GM21825 (cell line): ENCODE measurements at regions not wholly inside any gene's neighbourhood (a gene's known extent, or its start where the extent isn't known, plus 50 kb on each side); places are given as distances from the start of the nearest gene placed in this dataset.

Experiments used
- ATAC-seq: cut with Tn5 transposase; IDR thresholded peaks from one replicate; pipeline ENCODE4 v1.9.1; 2021; ENCODE audit warnings: mild to moderate bottlenecking, moderate library complexity; ENCODE audit not compliant: unreplicated experiment

DNA sequence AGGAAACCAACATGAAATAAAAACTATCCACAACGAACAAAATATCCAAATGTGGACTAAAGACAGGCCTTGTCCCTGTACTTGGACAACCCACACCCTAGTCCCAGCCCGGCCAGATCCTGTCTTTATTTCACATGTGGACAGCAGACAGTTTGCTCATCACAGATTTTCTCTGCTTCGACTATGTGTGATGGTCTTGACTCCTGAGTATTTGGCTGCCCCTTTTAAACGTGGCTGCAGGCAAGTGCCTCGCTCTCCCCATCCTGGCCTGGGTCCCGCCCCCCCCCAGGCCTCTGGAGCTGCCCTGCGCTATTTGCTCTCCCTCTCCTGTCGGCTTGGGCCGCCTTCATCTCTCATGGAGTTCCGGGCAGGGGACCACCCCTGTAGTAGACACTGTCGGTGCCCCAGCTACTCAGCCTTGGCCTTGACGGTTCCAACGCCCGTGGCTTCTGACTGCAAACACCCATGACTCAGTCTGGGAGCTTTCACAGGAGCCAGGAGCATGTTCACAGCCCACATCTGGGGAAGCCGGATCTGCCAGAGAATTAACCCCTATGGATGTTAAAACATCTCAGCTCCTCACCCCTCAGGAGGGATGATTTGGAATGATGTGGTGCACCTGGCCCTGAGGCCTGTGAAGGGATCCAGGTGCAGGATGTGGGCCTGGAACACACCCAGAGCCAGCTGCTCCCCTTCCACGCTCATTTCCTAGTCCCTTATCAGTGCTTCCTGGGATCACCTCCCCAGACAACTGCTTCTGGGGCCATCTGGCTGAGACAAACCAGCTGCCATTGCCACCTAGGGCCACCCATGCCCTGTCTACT is 229.7 kb upstream of the RPL38 start:
- no peak for ATAC-seq

GRCh38 chr17:73974536-73974935 is 228.9 kb upstream of the RPL38 start:
- ATAC-seq = no peak

DNA sequence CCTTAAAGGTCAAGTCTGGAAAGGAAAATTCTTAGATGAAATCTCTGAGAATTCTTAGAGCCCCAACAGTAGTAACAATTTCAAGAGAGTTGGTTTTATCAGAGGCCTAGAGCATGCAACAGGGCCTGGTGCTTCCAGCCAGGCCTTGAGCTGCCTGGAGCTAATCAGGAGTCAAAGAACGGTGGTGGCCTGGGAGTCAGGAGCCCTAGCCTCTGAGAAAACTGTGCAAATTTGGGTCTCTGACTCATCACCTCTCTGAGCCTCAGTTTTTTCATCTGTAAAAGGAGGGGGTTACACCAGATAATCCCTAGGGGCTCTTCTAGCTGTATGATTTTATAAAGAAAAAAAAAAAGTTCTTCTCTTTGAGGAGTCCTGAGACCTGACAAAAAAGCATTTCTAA is 227.3 kb upstream of the RPL38 start:
- no peak for ATAC-seq

- ATAC-seq = no peak
These were observed 226.6 kb upstream of the RPL38 start for GRCh38 chr17:73976676-73977521.

- no peak for ATAC-seq
These were observed 223.0 kb upstream of the RPL38 start for GRCh38 chr17:73980517-73980916.

DNA sequence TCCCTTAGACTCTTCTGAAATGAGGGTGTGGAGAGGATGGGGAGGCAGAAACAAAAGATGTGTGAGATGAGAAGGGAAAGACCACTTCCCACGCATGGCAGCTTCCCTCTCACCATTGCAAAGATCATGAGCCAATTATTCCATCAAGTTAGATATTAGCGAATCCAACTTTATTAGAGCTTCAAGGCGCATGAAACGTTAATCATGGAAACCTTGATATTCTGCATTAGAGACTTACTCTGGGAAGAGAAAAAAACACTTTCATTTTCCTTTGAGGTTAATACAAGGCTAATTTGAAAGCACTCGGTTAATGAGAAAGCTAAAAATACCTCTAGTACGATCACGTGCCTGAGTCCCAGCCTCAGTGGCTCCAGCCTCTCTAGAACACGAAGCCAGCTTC is 220.6 kb upstream of the RPL38 start:
- no peak for ATAC-seq

DNA sequence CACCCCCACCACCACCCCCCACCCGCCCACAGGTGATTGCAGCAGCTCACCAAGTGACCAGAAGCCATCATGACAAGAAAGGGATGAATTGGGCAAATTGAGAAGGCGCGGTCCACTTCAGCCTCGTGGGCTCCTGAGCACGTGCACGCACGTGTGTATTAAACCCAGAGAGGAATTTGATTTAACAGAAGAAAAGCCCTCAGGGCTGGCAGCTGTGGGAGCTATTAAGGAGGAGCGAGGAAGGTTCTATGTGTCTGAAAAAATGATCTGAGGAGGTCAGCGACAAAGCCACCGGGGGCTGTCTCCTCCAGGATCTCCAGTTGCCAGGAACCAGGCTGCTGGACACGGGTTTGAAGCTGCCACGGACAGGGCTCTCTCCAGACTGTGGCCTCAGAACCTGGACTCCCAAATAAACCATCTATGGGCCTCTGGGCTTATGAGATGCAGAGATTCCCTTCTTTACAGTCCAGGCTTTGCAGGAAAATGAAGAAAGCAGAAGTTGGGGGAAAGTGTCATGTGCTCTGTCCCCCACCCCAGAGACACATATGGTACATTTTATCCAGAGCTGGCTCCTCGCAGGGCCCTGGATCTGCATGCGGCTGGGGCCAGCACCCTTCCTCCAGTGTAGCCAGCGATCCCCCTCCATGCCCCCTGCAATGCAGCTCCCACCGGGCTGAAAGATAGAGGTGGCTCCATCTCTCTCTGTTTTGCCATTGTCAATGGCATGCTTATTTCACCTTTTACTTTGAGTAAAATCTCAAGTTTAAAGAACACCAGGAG is 219.7 kb upstream of the RPL38 start:
- ATAC-seq = no peak

DNA sequence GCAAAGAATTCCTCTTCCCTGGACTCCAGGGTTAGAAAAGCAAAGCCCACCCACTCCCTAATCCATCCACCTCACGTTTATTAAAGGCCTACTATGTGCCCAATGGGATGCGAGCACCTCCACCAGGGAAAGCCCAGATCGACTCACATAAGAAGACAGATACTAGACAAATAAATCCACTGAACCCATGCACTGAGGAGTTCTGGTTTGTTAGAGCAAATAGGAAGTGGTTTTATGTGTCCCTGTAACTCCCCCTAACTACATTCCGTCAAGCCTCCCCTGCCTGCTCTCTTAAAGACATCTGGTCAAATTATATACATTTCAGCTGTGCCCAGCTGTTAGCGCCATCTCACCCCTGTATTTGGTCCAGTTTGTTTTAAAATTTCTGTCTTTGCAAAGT is 218.5 kb upstream of the RPL38 start:
- no peak for ATAC-seq

- ATAC-seq = no peak
These were observed 217.9 kb upstream of the RPL38 start for GRCh38 chr17:73985466-73986015.

DNA sequence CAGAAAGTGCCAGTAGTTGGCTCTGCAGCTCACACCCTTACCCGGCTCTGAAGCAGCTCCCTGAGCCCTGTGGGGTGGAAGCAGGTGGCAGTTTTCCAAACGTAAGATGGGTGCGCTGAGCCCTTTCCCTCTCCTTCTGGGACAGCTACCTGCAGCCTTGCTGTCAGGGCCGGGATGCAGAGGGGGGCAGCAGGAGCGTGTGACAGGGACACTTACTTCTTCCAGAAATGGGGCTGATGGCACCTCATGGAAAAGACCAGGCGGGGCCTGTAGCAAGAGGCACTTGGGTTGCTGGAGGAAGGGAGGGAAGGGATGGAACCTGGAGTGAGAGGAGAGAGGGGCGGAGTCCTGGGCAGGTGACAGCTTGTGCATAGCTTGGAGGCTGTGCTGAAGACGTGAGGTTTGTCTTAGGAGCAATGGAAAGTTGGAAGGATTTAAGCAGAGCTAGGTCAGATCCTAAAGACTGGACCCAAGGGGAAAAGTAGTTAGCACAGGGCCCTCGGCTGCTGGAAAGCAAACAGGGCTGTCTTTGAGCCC is 216.8 kb upstream of the RPL38 start:
- no peak for ATAC-seq

DNA sequence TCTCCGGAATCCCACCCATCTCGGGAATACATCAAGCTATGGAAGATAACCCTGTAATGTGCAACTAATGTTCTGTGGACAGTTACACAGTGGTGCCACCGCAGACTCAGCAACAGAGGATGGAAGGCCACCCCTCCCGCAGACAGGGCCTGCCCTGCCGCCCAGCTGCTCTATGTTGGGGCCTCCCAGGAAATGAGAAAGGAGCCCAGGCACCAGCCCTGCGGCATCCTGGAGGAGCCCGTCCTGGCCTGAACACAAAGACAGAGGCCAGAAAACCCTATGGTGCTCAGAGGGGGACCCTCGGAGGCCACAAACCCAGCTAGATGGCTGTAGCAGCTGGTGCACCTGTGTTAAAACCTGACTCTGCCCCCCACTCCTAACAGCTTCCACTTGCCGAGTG is 216.1 kb upstream of the RPL38 start:
- no peak for ATAC-seq

GRCh38 chr17:73987845-73988509 is 215.5 kb upstream of the RPL38 start:
- no peak for ATAC-seq

- ATAC-seq = no peak
These were observed 213.8 kb upstream of the RPL38 start for GRCh38 chr17:73989671-73990070.

DNA sequence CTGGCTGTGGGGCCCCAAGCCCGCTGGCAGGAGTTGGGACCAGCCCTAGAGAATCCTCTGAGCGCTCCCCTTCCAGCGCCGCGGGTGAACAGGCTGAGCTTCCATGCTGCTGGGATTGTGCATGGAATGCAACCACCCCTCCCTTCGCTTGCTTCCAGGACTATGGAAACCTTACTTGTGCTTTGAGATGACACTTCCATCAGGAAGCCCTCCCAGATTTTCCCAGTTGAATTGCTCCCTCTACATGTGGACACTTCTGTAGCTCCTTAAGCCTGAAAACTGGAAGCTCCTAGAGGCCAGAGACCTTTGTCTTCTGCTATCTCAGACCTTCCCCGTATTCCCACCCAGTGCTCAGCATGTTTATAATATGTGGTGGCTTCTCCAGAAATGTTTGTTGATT is 213.2 kb upstream of the RPL38 start:
- no peak for ATAC-seq

- ATAC-seq = no peak
These were observed 212.2 kb upstream of the RPL38 start for GRCh38 chr17:73991260-73991659.

DNA sequence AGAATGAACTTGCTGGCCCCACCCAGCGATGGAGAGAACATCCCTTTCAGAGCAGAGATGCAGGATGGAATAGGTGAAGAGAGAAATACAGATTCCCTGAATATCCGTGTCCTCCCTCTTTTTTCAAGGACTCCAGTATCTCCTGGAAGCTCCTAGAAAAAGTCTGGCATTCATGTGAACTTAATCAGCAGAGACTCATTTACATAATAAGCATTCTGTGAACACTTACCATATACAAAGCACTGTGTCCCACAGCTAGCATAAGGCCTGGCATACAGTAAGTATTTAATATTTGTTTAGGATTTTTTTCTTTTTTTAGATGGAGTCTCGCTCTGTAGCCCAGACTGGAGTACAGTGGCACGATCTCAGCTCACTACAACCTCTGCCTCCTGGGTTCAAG is 208.5 kb upstream of the RPL38 start:
- no peak for ATAC-seq

- ATAC-seq = no peak
These were observed 206.4 kb upstream of the RPL38 start for GRCh38 chr17:73997059-73997458.

DNA sequence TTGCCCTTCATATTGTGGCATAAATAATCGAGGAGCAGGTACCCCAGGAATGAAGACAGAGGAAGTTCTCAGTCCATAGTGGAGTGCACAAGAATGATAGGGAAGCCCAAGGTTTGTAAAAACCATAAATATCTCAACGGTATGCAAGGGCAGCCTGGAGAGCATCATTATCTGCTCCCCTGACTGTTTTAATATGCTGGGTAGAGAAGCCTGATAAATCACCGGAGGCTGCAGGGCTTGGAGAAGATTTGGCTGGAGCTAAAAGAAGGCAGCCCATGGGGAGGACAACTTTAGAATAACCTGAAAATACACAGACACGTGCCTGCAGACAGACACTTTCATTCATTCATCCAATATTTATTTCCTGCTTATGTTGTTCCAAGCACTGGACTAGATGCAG is 205.2 kb upstream of the RPL38 start:
- ATAC-seq = no peak

DNA sequence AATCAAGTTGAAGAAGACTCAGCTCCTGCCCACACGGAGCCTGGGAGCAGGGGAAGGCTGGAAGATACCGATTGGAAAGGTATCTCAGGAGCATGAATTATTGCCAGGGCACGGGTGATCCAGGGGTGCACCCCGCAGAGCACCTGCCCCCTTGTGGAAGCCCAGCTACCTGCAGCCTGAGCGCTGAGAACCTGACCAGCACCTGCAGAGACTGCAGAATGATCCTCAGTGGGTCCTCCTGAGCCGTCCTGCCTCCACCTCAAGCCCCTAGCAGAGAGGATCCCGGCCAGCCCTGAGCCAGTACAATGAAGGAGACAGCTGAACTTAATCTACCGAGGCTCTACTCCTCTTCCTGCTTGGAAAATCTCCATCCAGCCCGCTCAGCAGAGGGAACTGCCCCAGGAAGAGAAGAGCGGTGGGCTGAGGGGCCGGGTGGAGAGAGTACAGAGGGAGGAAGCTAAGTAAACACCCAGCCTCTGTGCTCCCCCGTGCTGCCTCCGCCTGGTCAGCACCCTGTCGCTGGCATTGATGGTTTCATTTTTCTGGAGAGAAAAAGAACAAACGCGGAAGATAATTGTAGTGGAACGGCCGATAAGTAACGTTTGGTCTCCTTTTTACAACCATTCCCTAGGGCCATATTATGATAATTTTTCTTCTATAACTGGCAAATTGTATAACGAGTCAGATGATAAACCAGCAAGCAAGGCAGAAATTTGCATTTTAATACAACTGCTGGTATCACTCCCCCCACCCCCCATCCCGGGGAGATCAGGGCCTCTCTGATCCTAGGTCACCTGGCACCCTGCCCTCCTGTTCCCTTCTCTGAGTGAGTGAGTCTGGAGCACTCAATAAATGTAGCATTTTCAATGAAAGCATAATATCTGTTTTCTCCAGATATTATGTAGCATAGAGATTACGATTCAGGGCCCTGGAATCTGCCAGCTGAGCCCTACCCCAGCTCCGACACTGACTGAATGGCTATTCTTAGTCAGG is 204.5 kb upstream of the RPL38 start:
- ATAC-seq = no peak
